ENCODE measurements at regions not wholly inside any gene's neighbourhood (a gene's known extent, or its start where the extent isn't known, plus 50 kb on each side); places are given as distances from the start of the nearest gene placed in this dataset.

GRCh38 chr7:114755856-114756255, 166.0 kb upstream of the MDFIC start:
- Mint-ChIP-seq H3K27me3 (ENCODE audit: low read depth) (no peaks in the 10 kb centered on the region), H3K27ac (ENCODE audit: unreplicated experiment) (no peak overlapping the region), H3K4me1 (no peaks in the 10 kb centered on the region), H3K9me3 (no peaks in the 10 kb centered on the region), H3K4me3 (no peak overlapping the region), H3K36me3 (ENCODE audit: low read depth) (no peaks in the 10 kb centered on the region)
- DNase-seq (ENCODE audit: low read depth, low spot score) = no peak
- no peak for TF ChIP-seq CTCF (conservative IDR thresholded peaks at IDR 0.05)

GRCh38 chr7:114758661-114759227, 163.2 kb upstream of the MDFIC start:
- Mint-ChIP-seq H3K4me1 (no peaks in the 10 kb centered on the region), H3K27ac (ENCODE audit: unreplicated experiment) (no peak overlapping the region), H3K9me3 (peaks cover 2% of the 10 kb centered on the region), H3K36me3 (ENCODE audit: low read depth) (no peaks in the 10 kb centered on the region), H3K4me3 (no peak overlapping the region), H3K27me3 (ENCODE audit: low read depth) (no peaks in the 10 kb centered on the region)
- TF ChIP-seq CTCF (conservative IDR thresholded peaks at IDR 0.05) = no peak
- no peak for DNase-seq (ENCODE audit: low read depth, low spot score)

GRCh38 chr7:114759347-114760062, 162.4 kb upstream of the MDFIC start:
- DNase-seq (ENCODE audit: low read depth, low spot score) = no peak
- Mint-ChIP-seq H3K36me3 (ENCODE audit: low read depth) (no peaks in the 10 kb centered on the region), H3K27ac (ENCODE audit: unreplicated experiment) (no peak overlapping the region), H3K4me1 (no peaks in the 10 kb centered on the region), H3K27me3 (ENCODE audit: low read depth) (no peaks in the 10 kb centered on the region), H3K4me3 (no peak overlapping the region), H3K9me3 (peaks cover 2% of the 10 kb centered on the region)
- TF ChIP-seq CTCF (conservative IDR thresholded peaks at IDR 0.05) = no peak

- no peak for TF ChIP-seq CTCF (conservative IDR thresholded peaks at IDR 0.05)
- Mint-ChIP-seq H3K9me3 (peaks cover 2% of the 10 kb centered on the region), H3K4me3 (no peak overlapping the region), H3K27ac (ENCODE audit: unreplicated experiment) (no peak overlapping the region), H3K27me3 (ENCODE audit: low read depth) (no peaks in the 10 kb centered on the region), H3K36me3 (ENCODE audit: low read depth) (no peaks in the 10 kb centered on the region), H3K4me1 (no peaks in the 10 kb centered on the region)
- no peak for DNase-seq (ENCODE audit: low read depth, low spot score)
These were observed 161.4 kb upstream of the MDFIC start for GRCh38 chr7:114760477-114760876.

GRCh38 chr7:114761973-114762372, 159.9 kb upstream of the MDFIC start:
- no peak for DNase-seq (ENCODE audit: low read depth, low spot score)
- Mint-ChIP-seq H3K27me3 (ENCODE audit: low read depth) (no peaks in the 10 kb centered on the region), H3K4me3 (no peak overlapping the region), H3K27ac (ENCODE audit: unreplicated experiment) (no peak overlapping the region), H3K9me3 (peaks cover 2% of the 10 kb centered on the region), H3K36me3 (ENCODE audit: low read depth) (no peaks in the 10 kb centered on the region), H3K4me1 (no peaks in the 10 kb centered on the region)
- TF ChIP-seq CTCF (conservative IDR thresholded peaks at IDR 0.05) = no peak

Measured in neural crest cell (in vitro differentiated cells).